OCI-LY7 (cell line): ENCODE measurements at regions not wholly inside any gene's neighbourhood (a gene's known extent, or its start where the extent isn't known, plus 50 kb on each side); places are given as distances from the start of the nearest gene placed in this dataset.

ENCODE experiments used
- BruUV-seq: library from RNA; stranded (reverse); fragments of 400-500 nt; replicated peaks from 2 replicates; lab custom pipeline; 2021; lab: Mats Ljungman, UMichigan
- CTCF ChIA-PET: fragments of 300-600 bp; sonication (Branson Sonifier 250); formaldehyde crosslinking; loops from one replicate; lab custom pipeline; 2022; ENCODE audit warnings: antibody characterized with exemption; ENCODE audit not compliant: unreplicated experiment; lab: Charles Lee
- POLR2A ChIA-PET: fragments of 300-600 bp; sonication (Branson Sonifier 250); formaldehyde crosslinking; loops from one replicate; lab custom pipeline; 2022; ENCODE audit warnings: antibody characterized with exemption; lab: Charles Lee
- DNase-seq: peaks from one replicate; pipeline ENCODE4 v3.0.0-alpha.2; 2015; ENCODE audit warnings: low spot score
- H2AFZ ChIP-seq: fragments of 200-600 bp; sonication (generic), shearing (Covaris generic); 2 replicates; pipeline ENCODE4 v1.6.1; 2014; ENCODE audit warnings: mild to moderate bottlenecking, antibody characterized with exemption, low read length, moderate library complexity
- H3K27ac ChIP-seq: fragments of 200-600 bp; sonication (generic); 2 replicates; pipeline ENCODE4 v1.5.1; 2014; ENCODE audit warnings: mixed run types, low read depth, mild to moderate bottlenecking, moderate library complexity, low read length, inconsistent platforms; ENCODE audit not compliant: poor library complexity, severe bottlenecking
- H3K36me3 ChIP-seq: fragments of 200-600 bp; sonication (generic); 2 replicates; pipeline ENCODE4 v1.6.1; 2014; ENCODE audit warnings: mild to moderate bottlenecking, antibody characterized with exemption, low read length, moderate library complexity, mixed read lengths; ENCODE audit not compliant: insufficient read depth
- H3K4me1 ChIP-seq: fragments of 200-600 bp; sonication (generic); 2 replicates; pipeline ENCODE4 v1.5.1; 2014; ENCODE audit warnings: mild to moderate bottlenecking, low read length; ENCODE audit not compliant: insufficient read depth, poor library complexity, severe bottlenecking
- H3K4me2 ChIP-seq: fragments of 200-600 bp; sonication (generic); 2 replicates; pipeline ENCODE4 v1.6.1; 2014; ENCODE audit warnings: mild to moderate bottlenecking, low read length
- H3K4me3 ChIP-seq: fragments of 200-600 bp; sonication (generic); 2 replicates; pipeline ENCODE4 v1.5.1; 2014; ENCODE audit warnings: mild to moderate bottlenecking, low read depth, low read length; ENCODE audit not compliant: poor library complexity, severe bottlenecking
- H3K79me2 ChIP-seq: fragments of 200-600 bp; sonication (generic); 2 replicates; pipeline ENCODE4 v1.6.1; 2016; ENCODE audit warnings: low read depth, mild to moderate bottlenecking, low read length, moderate library complexity, mixed read lengths; ENCODE audit not compliant: insufficient read depth
- H3K9me2 ChIP-seq: fragments of 200-600 bp; sonication (generic); 2 replicates; pipeline ENCODE4 v1.6.1; 2016; ENCODE audit warnings: mild to moderate bottlenecking, low read length, mixed read lengths; ENCODE audit not compliant: insufficient read depth
- H3K9me3 ChIP-seq: fragments of 200-600 bp; sonication (generic); 2 replicates; pipeline ENCODE4 v1.6.1; 2014; ENCODE audit warnings: mild to moderate bottlenecking, mixed run types, low read length, mixed read lengths
- H4K20me1 ChIP-seq: fragments of 200-600 bp; sonication (generic); 2 replicates; pipeline ENCODE4 v1.6.1; 2014; ENCODE audit warnings: mild to moderate bottlenecking, antibody characterized with exemption, low read length, moderate library complexity, mixed read lengths; ENCODE audit not compliant: insufficient read depth
- EZH2phosphoT487 ChIP-seq: fragments of 200-600 bp; sonication (generic); IDR thresholded peaks from 2 replicates; pipeline ENCODE4 v1.6.1; 2018; ENCODE audit warnings: low read depth, borderline replicate concordance, mild to moderate bottlenecking, mixed run types, antibody characterized with exemption, low read length, moderate library complexity, mixed read lengths
- intact Hi-C: fragments of 100-400 bp; cut with micrococcal nuclease; formaldehyde crosslinking; loops from one replicate; pipeline ENCODE4 v1.10.0; 2022; ENCODE audit not compliant: unreplicated experiment
- TF ChIP-seq, protein P1 (sequence below): fragments of 200-600 bp; sonication (generic); conservative IDR thresholded peaks from 2 replicates; pipeline ENCODE4 v1.5.1; 2014; ENCODE audit warnings: mild to moderate bottlenecking, antibody characterized with exemption, low read length, moderate library complexity, mixed read lengths

DNA sequence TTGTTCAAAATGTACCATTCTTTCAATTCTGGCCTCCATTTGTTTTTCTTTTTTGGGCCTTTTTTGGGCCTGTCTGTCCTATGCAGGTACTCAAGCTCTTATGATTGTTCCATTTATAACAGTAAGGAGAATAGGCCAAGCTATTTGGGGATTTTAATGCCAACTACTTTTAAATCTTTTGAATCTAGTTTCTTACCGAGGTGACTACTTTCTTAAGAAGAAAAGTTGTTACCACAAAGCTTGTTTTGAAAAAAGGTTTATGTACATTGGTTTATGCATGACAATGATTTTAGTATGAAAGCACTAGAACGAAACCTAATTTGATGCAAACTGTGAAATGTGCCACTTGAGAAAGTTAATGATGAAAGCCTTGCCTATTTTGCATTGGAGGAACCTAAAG, 98.3 kb upstream of the MTHFD1L start:
- DNase-seq: no peak
- intact Hi-C loops: loop anchor here (5.0 kb wide), 1 partner anchor 80 kb away; no protein-coding TSS in a partner anchor
- ChIA-PET POLR2A (interaction anchor here (0.6 to 2.0 kb wide), 20 partner anchors 9 to 371 kb away, joined by 3 to 8 read pairs (median 3); partner anchors contain the start of gene PLEKHG1), CTCF (interaction anchor here (0.7 kb wide), 1 partner anchor 197 kb away, joined by 4 read pairs; no protein-coding TSS in a partner anchor)
- Histone ChIP-seq H3K4me2 (peak overlapping the region; percentile 92), H3K9me2 (no peaks in the 10 kb centered on the region), H3K27ac (no peak overlapping the region), H3K4me3 (no peak overlapping the region), H4K20me1 (peaks cover 4% of the 10 kb centered on the region; the same call in 1 of the 2 replicates), H3K9me3 (no peaks in the 10 kb centered on the region), H3K4me1 (peaks cover 45% of the 10 kb centered on the region), H3K79me2 (no peaks in the 10 kb centered on the region), H2AFZ (peak overlapping the region; percentile 2; the same call in 1 of the 2 replicates), H3K36me3 (no peaks in the 10 kb centered on the region)
- BruUV-seq: no TSS peak
- TF ChIP-seq EZH2phosphoT487: no peak
- TF ChIP-seq, protein P1, sequence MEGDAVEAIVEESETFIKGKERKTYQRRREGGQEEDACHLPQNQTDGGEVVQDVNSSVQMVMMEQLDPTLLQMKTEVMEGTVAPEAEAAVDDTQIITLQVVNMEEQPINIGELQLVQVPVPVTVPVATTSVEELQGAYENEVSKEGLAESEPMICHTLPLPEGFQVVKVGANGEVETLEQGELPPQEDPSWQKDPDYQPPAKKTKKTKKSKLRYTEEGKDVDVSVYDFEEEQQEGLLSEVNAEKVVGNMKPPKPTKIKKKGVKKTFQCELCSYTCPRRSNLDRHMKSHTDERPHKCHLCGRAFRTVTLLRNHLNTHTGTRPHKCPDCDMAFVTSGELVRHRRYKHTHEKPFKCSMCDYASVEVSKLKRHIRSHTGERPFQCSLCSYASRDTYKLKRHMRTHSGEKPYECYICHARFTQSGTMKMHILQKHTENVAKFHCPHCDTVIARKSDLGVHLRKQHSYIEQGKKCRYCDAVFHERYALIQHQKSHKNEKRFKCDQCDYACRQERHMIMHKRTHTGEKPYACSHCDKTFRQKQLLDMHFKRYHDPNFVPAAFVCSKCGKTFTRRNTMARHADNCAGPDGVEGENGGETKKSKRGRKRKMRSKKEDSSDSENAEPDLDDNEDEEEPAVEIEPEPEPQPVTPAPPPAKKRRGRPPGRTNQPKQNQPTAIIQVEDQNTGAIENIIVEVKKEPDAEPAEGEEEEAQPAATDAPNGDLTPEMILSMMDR: no peak

DNA sequence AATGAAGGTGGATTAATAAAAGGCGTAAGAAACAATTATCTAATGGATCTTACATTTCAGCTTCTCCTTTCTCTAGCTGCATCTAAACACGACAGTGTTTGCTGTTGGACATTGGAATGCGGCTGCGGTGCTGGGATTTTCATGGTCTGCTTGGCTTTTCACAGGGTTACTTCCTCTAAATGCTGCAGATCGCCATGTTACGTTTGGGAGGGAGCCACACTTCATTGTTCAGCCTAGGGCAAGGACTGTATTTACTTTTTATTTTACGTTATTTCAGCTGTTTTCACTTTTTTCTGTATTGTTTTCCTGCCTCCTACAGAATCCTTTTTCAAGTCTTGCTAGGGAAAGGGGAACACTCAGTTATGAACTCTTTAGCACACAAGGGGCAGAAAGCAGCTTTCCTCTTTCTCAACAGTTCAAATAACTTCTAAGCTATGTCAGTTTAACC, 97.9 kb upstream of the MTHFD1L start:
- Histone ChIP-seq H3K4me3 (no peak overlapping the region), H3K9me3 (no peaks in the 10 kb centered on the region), H3K36me3 (no peaks in the 10 kb centered on the region), H3K4me2 (peak overlapping the region; percentile 92), H3K4me1 (peaks cover 45% of the 10 kb centered on the region), H3K27ac (no peak overlapping the region), H2AFZ (peak overlapping the region; percentile 2; the same call in 1 of the 2 replicates), H3K79me2 (no peaks in the 10 kb centered on the region), H3K9me2 (no peaks in the 10 kb centered on the region), H4K20me1 (peaks cover 4% of the 10 kb centered on the region; the same call in 1 of the 2 replicates)
- TF ChIP-seq, protein P1: no peak
- no peak for TF ChIP-seq EZH2phosphoT487
- CTCF ChIA-PET: no interaction called here
- intact Hi-C loops: loop anchor here (5.0 kb wide), 1 partner anchor 80 kb away; no protein-coding TSS in a partner anchor
- POLR2A ChIA-PET: interaction anchor here (0.6 to 2.0 kb wide), 13 partner anchors 8 to 371 kb away, joined by 3 to 8 read pairs (median 3); no protein-coding TSS in a partner anchor
- no TSS peak for BruUV-seq
- DNase-seq: no peak

DNA sequence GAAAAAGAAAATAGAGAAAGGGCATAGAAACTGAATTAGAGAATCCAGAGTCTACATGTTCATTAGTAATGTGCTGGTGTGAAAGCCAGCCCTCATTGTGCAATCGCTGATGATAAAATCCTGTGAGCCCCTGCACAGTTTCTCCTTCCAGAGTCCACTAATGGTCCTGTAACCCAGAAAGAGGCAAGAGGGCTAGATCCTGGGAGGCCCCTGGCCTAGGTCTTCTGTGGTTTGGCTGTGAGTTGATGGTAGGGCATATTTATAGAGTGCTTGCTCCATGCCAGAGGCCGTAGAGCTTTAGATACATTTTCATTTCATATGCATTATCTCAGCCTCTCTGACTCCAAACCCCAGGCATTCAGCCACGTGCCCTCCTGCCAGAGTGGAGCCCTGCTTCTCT, 94.9 kb upstream of the MTHFD1L start:
- Histone ChIP-seq H3K79me2 (no peaks in the 10 kb centered on the region), H3K27ac (no peak overlapping the region), H3K9me2 (no peaks in the 10 kb centered on the region), H4K20me1 (no peaks in the 10 kb centered on the region; the same call in 1 of the 2 replicates), H3K4me3 (no peak overlapping the region), H3K36me3 (no peaks in the 10 kb centered on the region; the same call in 1 of the 2 replicates), H3K9me3 (peaks cover 9% of the 10 kb centered on the region), H2AFZ (no peak overlapping the region), H3K4me2 (no peak overlapping the region), H3K4me1 (peaks cover 22% of the 10 kb centered on the region)
- intact Hi-C loops: no loop called here
- TF ChIP-seq EZH2phosphoT487: no peak
- TF ChIP-seq, protein P1: no peak
- ChIA-PET POLR2A (no interaction called here), CTCF (no interaction called here)
- no peak for DNase-seq
- TSS peak; percentile 11 for BruUV-seq
